ENCODE measurements at regions not wholly inside any gene's neighbourhood (a gene's known extent, or its start where the extent isn't known, plus 50 kb on each side); places are given as distances from the start of the nearest gene placed in this dataset.

DNA sequence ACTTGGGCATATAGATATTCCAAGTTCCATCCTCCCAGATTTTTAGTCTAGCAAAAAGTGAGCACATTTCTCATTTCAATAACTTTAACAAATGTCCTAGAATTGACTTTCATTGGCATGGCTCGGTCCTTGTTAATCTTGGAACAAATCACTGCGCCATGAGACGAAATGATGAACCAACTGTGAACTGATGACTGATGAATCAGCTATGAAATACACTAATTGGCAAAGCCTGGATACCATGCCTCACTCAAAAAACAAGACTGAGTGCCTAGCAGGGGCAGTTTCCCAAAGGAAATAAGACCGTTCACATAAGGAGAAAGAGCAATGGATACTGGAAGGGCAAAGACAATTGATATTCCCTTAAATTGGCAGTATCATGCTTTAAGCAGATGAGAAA lies 248.6 kb upstream of the VEGFC start:
- in situ Hi-C loops (cut with HindIII; ENCODE audit: low sequenced_read_pairs): loop anchor here (10.0 kb wide), 1 partner anchor 657 kb away; no protein-coding TSS in a partner anchor

- in situ Hi-C loops (cut with HindIII; ENCODE audit: low sequenced_read_pairs): loop anchor here (10.0 kb wide), 1 partner anchor 662 kb away; no protein-coding TSS in a partner anchor
Measured at GRCh38 chr4:177047070-177047850, 254.5 kb upstream of the VEGFC start.

DNA sequence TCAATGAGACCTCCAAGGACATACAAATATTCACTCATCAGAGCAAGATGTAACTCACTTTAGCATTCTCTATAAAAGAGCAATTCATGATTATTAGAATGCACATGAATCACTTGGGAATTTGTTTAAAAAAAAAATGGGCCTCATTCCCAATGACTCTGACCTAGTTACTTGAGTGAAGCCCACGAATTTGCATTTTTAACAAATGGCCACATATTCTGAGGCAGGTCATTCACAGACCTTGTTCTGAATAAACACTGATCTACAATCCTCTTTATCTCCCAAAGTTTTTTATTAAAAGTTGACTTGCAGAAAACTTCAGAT lies 255.1 kb upstream of the VEGFC start:
- in situ Hi-C loops (cut with HindIII; ENCODE audit: low sequenced_read_pairs): loop anchor here (10.0 kb wide), 1 partner anchor 663 kb away; no protein-coding TSS in a partner anchor

DNA sequence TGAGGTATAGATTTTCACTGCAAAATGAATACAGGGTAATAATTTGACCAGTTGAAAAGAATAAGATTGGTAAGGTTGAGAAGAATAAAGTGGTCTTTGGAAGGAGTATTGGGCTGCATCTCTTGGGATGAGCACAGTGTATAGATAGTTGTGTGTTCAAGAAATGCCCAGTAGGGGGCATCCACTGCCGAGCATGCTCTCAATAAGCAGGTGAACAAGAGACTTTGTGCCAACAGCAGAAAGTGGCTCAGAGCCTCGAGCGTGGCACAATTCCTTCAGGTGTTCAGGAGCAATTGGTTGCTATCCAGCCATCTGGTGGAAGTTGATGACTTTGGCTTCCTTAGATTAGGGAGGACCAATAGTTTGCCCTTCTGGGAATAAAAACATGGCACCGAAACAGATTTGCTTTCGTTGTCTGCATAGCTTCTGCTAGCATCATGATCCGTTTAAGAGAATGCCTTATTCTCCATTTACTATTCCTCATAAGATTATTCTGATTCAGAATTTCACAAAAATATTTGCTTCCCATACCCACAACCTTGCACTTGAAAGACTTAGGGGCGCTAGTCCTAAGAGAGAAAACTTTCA lies 258.1 kb upstream of the NEIL3 start:
- in situ Hi-C loops (cut with HindIII; ENCODE audit: low sequenced_read_pairs): no loop called here

DNA sequence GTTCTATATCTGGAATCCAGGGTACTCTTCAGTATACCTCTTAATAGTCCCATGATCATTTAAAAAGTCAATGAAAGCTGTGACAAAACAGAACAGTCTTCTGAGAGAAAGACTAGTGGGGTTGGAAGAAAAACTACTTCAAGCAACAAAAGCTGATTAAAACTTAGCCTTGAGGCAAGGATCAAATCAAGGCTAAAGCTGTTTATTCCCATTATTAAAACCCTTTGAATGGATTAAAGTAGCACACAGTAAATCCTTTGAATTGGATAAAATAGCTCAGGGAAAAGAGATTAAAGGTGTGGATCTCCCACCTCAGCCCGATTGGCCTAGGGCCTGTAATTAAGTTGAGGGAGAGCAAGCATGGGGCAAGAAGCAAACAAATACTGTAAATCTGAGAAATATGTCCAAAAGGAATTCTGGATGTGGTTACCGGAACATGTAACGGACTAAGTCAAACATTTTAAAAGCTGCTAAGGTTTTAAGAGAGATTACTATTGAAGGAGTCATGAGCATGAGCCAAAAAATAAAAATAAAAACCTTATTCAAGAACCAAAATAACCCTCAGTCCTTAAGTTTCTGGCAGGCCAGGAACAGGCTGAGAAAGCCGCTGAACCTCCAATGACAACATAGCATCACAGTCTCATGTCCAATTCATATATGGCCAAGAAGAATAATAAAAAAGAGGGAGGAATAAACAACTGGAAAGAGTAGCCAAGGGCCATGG lies 257.3 kb upstream of the NEIL3 start:
- in situ Hi-C loops (cut with HindIII; ENCODE audit: low sequenced_read_pairs): no loop called here

DNA sequence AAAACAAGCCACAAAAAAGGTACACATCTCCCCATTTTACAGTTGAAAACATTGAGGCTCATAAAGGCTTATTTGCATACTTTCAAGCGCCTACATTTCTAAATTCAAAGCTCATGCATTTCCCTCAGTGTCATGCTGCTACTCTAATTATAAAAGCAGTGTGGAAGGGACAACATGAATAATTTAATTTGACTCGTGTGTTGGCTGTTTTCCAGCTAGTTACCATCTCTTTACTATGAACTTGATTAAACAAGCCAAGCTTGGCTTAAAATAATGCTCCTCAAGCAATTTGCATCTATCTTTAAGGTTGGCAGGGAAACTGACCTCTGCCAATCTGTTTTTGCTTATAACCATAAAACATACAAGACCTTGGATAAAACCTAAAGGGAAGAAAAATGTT lies 252.5 kb upstream of the NEIL3 start:
- in situ Hi-C loops (cut with HindIII; ENCODE audit: low sequenced_read_pairs): no loop called here

- in situ Hi-C loops (cut with HindIII; ENCODE audit: low sequenced_read_pairs): no loop called here
Measured at GRCh38 chr4:177064116-177064515, 245.6 kb upstream of the NEIL3 start.

DNA sequence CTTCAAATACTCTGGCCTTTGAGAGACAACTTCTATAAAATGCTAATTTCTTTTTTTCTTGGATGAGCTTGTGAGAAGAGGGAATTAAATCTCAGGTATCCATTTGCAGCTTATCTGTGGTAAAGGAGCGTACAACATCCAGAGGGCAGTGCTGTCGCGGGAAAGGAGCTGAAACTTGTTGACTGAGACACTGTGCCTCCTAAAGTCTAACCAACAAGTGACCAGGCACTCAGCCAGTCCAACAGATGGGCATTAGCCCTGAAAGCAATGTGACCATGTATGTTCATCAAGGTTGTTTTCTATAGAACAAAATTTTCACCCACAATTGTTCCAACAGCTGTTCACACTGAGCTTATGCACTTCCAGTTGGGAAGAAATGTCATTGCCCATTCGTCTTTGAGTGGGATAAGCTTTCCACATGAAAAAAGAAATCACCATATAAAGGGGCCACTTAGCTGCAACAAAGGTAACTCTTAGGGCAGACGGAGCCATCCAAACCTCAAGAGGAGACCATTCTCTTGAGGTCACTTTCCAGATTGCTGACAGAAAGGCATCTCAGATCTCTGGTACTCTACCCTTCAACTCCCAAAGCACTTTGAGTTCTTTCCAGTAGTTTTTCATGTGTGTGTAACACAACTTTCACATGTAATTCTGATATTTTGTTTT lies 244.8 kb upstream of the NEIL3 start:
- in situ Hi-C loops (cut with HindIII; ENCODE audit: low sequenced_read_pairs): no loop called here

DNA sequence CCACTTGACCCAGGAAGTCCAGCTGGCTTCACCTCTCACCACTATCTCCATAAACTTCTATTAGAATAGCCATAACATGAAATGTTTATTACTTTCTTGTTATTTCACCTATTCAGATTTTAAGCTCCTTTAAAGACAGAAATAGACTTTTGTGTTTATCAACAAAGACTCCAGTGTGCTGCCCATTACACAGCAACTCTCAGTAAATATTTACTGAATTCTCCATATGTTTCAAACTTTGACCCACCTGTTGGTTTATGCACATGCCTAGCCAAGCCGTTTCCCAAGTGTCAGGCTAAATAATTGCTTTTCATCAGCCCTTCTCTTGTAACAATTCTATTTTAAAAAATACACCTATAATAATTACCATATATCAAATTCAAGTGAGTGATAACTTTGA lies 242.9 kb upstream of the NEIL3 start:
- in situ Hi-C loops (cut with HindIII; ENCODE audit: low sequenced_read_pairs): no loop called here

DNA sequence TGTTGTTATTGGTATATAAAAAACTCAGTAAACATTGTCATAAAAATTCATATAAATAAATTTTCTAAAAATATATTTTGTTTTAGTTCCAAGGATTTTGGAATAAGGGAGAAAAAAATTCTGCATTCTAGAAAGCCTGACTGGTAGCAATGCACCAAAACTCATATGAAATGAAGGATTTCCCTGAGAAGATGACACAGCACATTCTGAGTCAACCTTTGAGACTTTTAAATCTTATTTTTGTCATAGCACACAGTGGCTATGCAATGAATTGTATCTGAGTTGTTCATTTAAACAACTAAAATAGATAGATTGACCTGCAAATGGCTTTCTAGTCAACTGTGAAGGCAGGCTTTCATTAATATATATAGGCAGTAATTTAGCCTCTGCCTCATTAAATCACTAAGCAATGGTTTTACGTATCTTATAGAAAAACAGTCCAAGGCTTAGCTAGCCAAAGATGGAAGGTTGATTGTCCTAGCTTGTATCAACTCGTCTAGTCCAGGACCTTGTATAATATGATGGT lies 239.1 kb upstream of the NEIL3 start:
- in situ Hi-C loops (cut with HindIII; ENCODE audit: low sequenced_read_pairs): no loop called here

DNA sequence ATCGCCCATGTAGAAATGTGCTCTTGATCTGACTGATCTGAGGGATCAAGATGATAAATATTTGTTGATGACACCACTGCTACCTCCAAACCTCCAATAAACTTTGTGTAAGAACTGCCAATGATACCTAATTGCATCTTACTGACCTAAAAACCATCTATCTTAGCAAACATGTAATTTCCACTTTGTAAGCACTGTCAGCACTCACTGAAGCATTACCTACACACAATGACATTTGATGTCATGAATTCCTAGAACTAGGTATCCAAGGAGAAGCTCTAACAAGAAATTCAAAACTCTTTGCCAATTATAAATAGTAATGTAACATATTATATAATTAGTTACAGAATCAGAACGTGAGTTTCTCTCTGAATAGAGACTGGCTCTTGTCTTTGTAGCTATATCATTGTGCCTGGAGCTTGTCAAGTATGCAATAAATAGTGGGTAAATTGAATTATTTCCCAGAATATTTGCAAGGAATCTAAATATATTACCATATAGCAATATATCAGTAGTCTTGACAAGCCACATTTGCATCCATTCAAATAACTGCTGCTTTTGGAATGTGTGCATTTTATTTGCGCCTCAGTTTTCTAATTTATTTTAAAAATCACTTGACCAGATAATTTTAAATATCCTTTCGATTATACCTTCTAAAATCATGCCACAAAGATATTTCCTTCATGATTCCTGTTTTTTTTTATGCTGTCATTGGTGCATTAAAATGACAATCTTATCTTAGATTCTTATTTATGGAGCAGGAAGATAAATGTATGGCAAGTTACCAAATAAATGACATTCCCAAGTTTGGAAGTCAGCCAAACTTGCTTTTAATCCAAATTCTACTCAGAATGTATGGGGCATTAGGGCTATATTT lies 232.3 kb upstream of the NEIL3 start:
- in situ Hi-C loops (cut with HindIII; ENCODE audit: low sequenced_read_pairs): no loop called here

DNA sequence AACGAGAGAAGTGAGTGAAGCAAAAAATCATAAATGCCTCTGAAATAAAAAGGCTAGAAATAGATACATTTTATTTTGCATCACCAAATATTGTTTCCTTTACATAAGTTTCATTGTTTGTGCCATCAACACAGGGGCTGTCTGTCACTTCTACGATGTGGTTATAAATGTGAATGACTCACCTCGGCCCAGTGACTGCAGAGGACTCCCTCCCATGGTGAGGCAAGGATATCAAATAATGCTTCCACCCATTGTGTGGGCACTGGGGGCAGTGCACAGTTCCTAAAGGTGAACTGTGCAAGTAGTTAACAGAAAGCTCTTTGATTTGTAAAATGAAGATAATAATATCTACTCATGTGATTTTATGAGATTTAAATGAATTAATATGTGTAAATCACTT lies 230.3 kb upstream of the NEIL3 start:
- in situ Hi-C loops (cut with HindIII; ENCODE audit: low sequenced_read_pairs): no loop called here

DNA sequence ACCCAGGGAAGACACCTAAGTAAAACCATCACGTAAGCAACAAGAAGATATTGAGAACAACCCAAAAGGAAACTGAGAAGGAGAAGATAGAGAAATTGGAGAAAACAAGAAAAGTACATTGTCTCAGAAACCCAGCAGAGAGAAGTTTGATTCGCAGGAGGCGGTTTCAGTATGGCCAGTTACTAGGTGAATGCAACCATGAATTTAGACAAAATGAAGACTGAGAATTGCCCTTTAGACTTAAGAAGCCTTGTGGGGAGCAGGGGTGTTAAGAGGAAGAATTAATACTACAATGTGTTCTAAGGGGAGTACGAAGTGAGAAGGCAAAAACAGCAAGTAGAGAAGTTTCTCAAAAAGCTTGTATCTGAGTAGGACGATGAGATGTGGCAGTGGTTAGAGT lies 229.3 kb upstream of the NEIL3 start:
- in situ Hi-C loops (cut with HindIII; ENCODE audit: low sequenced_read_pairs): no loop called here

DNA sequence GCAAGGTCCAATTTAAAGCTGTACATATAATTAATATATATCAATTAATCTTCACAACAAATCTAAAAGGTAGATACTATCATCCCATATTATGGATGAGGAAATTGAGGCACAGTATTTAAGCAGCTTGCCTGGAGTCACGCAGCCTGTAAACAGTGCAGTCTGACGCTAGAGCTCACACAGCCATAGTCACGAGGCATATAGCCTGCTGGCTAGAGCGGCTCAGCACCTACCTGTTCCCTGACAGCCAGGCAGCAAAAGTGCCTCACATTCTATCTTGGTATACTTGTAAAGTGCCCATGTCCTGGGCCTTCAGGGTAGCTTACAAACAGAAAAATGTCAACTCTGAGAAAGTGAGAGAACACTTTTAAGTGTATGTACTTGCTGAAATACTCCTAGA lies 222.6 kb upstream of the NEIL3 start:
- in situ Hi-C loops (cut with HindIII; ENCODE audit: low sequenced_read_pairs): no loop called here

DNA sequence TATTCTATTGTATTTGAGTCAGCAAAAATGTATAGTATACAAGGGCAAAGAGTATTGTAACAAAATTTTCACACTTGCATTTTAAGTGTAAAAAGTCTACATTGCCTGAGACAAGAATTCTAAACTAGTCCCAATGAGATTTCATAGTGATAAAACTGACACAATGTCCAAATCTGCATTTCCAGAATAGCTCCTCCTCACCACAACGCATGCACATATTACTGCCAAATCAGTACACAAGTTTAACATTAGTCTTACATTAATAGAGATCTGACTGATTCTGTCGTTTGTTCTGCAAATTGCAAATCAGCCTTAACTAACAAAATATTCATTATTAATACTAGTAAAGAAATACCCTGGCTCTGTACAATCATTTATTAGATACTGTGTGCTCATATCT lies 222.2 kb upstream of the NEIL3 start:
- in situ Hi-C loops (cut with HindIII; ENCODE audit: low sequenced_read_pairs): no loop called here

DNA sequence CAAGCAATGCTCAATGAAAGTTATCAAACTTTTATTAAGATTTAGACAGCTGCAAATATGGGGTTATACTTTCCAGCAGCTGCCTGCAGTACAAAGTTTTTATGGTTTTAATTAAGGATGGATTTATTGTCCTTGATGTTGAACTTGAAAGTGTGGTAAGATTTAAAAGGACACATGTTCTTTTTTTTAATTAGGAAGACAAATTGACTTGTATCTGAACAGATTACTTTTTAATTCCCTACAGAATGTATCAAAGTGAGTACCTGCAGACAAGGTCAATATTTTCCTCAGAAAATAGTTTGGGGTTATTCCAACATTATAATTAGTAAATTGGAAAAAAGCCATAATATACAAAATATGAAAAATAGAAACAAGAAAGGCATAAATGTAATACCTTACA lies 218.2 kb upstream of the NEIL3 start:
- in situ Hi-C loops (cut with HindIII; ENCODE audit: low sequenced_read_pairs): no loop called here

GRCh38 chr4:177092807-177093206 lies 216.9 kb upstream of the NEIL3 start:
- in situ Hi-C loops (cut with HindIII; ENCODE audit: low sequenced_read_pairs): no loop called here

DNA sequence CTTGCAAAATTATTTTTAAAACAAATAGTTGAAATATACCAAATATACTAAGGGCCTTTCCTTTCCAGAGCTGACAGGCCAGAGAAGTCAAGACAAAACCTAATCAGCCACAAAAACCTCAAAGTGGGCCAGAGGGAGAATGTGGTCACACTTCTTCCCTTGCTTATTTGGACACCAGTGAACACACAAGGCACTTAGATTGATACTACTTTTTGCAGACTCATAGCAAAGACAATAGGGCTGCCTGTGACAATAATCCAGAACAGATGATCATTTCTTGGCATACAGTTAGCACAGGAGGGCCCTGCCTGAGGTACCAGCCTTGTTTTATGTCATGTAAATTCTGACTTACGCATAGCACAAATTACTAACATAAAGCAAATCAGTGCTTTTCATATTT lies 215.7 kb upstream of the NEIL3 start:
- in situ Hi-C loops (cut with HindIII; ENCODE audit: low sequenced_read_pairs): no loop called here

DNA sequence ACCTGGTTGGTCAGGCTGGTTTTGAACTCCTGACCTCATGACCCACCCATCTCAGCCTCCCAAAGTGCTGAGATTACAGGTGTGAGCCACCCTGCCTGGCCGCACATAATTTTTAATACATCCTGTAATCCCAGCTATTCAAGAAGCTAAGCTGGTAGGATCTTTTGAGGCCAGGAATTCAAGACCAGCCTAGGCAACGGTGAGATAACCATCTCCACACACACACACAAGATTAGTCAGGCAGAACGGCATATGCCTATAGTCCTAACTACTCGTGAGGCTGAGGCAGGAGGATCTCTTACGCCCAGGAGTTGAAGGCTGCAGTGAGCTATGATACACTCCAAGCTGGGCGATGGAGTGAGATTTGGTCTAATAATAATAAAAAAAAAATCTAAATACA lies 212.4 kb upstream of the NEIL3 start:
- in situ Hi-C loops (cut with HindIII; ENCODE audit: low sequenced_read_pairs): no loop called here

DNA sequence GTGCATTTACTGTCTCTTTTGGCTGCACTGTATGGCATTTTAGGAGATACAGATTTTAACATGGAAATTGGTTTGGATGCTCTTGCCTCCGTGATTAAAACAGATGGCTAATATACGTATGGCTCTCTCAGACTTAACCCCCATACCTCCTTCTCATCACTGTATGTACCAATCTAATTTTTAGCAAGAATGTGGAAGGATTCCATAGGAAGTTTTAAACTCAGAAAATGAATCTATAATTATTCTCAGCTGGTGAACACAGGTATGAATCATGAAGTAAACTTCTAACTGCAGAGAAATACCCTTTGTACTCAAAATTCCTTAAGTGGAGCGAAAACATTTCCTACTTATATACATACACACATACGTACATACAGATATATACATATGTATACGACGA lies 210.5 kb upstream of the NEIL3 start:
- in situ Hi-C loops (cut with HindIII; ENCODE audit: low sequenced_read_pairs): no loop called here

All from DLD1 (cell line).